Nephron (organoid): ENCODE measurements at regions not wholly inside any gene's neighbourhood (a gene's known extent, or its start where the extent isn't known, plus 50 kb on each side); places are given as distances from the start of the nearest gene placed in this dataset.

Source experiments
- H3K27ac Mint-ChIP-seq, 3 experiments: 2 replicates each; pipeline ENCODE4 v1.8.0; 2020; ENCODE audit warnings: mixed read lengths in 3 of 3, mild to moderate bottlenecking in 2 of 3, moderate library complexity in 1 of 3
- H3K27me3 Mint-ChIP-seq: 2 replicates; pipeline ENCODE4 v1.8.0; 2021; ENCODE audit warnings: low read depth, mild to moderate bottlenecking, moderate library complexity, mixed read lengths
- H3K36me3 Mint-ChIP-seq: 2 replicates; pipeline ENCODE4 v1.8.0; 2020; ENCODE audit warnings: low read depth, mixed read lengths
- H3K4me1 Mint-ChIP-seq: 2 replicates; pipeline ENCODE4 v1.8.0; 2020; ENCODE audit warnings: mixed read lengths
- H3K4me3 Mint-ChIP-seq, 3 experiments: 2 replicates each; pipeline ENCODE4 v1.8.0; 2020; ENCODE audit warnings: mild to moderate bottlenecking in 3 of 3, mixed read lengths in 3 of 3, moderate library complexity in 2 of 3
- H3K9me3 Mint-ChIP-seq: 2 replicates; pipeline ENCODE4 v1.8.0; 2020; ENCODE audit warnings: mixed read lengths
- TF ChIP-seq, protein P1 (sequence below), 3 experiments: fragments of 200-600 bp; sonication (generic); IDR thresholded peaks; one replicate each; pipeline ENCODE4 v1.5.0; 2021; ENCODE audit warnings: antibody characterized with exemption in 3 of 3; ENCODE audit not compliant: unreplicated experiment in 3 of 3

DNA sequence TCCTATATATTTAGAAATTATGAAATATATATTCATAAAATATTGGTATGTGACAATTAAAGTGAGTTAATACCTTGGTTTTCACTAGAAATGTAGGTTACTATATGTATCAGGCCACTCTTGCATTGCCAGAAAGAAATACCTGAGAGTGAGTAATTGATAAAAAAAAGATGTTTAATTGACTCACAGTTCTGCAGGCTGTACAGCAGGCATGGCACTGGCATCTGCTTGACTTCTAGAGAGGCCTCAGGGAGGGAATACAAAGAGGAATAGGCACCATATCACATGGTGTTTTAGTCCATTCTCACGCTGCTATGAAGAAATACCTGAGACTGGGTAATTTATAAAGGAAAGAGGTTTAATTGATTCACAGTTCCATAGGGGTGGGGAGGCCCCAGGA lies 1560.6 kb downstream of the STIM2 start:
- H3K36me3 Mint-ChIP-seq, result no peaks in the 10 kb centered on the region
- no peaks in the 10 kb centered on the region for H3K27me3 Mint-ChIP-seq
- H3K9me3 Mint-ChIP-seq, result no peaks in the 10 kb centered on the region
- H3K4me3 Mint-ChIP-seq, result no peak overlapping the region
- TF ChIP-seq, protein P1, sequence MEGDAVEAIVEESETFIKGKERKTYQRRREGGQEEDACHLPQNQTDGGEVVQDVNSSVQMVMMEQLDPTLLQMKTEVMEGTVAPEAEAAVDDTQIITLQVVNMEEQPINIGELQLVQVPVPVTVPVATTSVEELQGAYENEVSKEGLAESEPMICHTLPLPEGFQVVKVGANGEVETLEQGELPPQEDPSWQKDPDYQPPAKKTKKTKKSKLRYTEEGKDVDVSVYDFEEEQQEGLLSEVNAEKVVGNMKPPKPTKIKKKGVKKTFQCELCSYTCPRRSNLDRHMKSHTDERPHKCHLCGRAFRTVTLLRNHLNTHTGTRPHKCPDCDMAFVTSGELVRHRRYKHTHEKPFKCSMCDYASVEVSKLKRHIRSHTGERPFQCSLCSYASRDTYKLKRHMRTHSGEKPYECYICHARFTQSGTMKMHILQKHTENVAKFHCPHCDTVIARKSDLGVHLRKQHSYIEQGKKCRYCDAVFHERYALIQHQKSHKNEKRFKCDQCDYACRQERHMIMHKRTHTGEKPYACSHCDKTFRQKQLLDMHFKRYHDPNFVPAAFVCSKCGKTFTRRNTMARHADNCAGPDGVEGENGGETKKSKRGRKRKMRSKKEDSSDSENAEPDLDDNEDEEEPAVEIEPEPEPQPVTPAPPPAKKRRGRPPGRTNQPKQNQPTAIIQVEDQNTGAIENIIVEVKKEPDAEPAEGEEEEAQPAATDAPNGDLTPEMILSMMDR (IDR thresholded peaks at IDR 0.05; ENCODE audit: unreplicated experiment in 3 of 3), result no peak
- no peak overlapping the region for H3K27ac Mint-ChIP-seq
- no peaks in the 10 kb centered on the region for H3K4me1 Mint-ChIP-seq

DNA sequence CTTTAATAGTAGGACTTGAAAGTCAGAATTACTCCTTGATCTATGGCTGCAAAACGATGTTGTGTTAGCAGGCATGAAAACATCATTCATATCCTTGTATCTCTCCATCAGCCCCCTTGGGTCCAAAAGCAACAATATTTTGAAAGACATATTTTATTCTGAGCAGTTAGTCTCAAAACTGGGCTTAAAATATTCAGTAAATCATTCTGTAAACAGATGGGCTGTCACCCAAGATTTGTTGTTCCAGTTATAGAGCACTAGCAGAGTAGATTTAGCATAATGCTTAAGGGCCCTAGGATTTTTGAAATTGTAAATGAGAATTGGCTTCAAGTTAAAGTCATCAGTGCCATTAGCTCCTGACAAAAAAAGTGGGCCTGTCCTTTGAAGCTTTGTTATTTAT lies 1565.6 kb downstream of the STIM2 start:
- Mint-ChIP-seq H3K27ac (peak overlapping the region in 1 of 3 experiments; percentile 3), H3K27me3 (no peaks in the 10 kb centered on the region), H3K4me1 (no peaks in the 10 kb centered on the region), H3K9me3 (no peaks in the 10 kb centered on the region), H3K36me3 (no peaks in the 10 kb centered on the region), H3K4me3 (no peak overlapping the region)
- TF ChIP-seq, protein P1 (IDR thresholded peaks at IDR 0.05; ENCODE audit: unreplicated experiment in 3 of 3), result no peak

DNA sequence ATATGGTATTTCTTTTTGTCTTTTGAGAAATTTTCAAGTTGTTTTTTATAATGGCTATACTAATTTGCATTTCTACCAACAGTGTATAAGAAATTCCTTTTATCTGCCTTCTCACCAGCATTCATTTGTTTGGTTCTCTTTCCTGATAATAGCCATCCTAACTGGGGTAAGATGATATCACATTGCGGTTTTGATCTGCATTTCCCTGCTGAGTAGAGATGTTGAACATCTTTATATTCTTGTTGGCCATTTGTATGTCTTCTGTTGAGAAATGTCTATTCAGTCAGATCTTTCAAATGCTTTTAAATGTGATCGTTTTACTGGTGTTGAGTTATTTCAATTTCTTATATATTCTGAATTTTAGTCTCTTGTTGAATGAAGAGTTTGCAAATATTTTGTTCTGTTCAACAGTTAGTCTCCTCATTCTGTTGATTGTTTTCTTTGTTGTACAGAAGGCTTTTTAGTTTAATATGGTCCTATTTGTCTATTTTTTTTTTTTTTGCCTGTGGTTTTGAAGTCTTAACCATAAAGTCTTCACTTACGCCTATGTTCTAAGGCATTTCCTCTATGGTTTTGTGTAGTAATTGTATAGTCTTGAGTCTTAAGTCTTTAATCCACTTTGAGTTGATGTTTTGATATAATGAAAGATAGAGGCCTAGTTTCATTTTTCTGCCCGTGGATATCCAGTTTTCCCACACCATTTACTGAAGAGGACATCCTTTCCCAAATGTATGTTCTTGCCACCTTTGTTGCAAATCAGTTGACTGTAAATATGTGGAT lies 1566.9 kb downstream of the STIM2 start:
- TF ChIP-seq, protein P1 (IDR thresholded peaks at IDR 0.05; ENCODE audit: unreplicated experiment in 3 of 3), result no peak
- no peaks in the 10 kb centered on the region for H3K27me3 Mint-ChIP-seq
- no peaks in the 10 kb centered on the region for H3K4me1 Mint-ChIP-seq
- H3K27ac Mint-ChIP-seq, result no peak overlapping the region
- H3K4me3 Mint-ChIP-seq, result no peak overlapping the region
- H3K9me3 Mint-ChIP-seq, result no peaks in the 10 kb centered on the region
- no peaks in the 10 kb centered on the region for H3K36me3 Mint-ChIP-seq

DNA sequence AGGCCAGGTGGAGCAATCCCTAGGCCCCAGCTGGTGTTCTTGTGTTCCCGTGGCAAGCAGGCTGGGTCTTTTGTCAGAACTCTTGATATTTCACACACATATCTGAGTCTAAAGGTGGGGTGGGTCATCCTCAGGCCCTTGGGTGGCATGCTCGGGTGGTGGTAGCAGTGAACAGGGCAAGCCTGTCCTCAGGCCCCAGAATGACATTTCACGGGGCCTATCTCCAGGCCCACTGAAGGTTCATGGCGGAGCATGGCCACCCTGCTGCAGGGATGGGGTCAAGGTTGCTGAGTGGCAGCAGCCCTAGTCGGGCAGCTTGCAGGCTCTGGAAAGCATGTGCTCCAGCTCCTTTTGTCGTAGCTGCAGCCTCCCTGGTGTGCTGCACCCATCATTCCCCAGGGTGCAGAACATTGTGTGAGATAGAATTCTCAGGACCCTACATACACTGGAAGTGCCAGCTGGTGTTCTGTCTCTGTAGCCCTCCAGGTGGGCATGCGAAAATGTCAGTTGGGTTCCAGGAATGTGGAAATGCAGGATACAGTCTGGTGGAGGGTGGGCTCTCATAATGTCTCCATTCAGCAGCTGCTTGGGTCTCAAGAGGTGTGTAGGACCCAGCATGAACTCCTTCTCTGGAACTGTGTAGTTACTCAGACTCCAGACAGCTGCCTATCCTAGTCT lies 1571.8 kb downstream of the STIM2 start:
- Mint-ChIP-seq H3K9me3 (no peaks in the 10 kb centered on the region), H3K4me1 (peaks cover 14% of the 10 kb centered on the region), H3K27me3 (no peaks in the 10 kb centered on the region), H3K27ac (no peak overlapping the region), H3K4me3 (no peak overlapping the region), H3K36me3 (no peaks in the 10 kb centered on the region)
- TF ChIP-seq, protein P1 (IDR thresholded peaks at IDR 0.05; ENCODE audit: unreplicated experiment in 3 of 3), result no peak

DNA sequence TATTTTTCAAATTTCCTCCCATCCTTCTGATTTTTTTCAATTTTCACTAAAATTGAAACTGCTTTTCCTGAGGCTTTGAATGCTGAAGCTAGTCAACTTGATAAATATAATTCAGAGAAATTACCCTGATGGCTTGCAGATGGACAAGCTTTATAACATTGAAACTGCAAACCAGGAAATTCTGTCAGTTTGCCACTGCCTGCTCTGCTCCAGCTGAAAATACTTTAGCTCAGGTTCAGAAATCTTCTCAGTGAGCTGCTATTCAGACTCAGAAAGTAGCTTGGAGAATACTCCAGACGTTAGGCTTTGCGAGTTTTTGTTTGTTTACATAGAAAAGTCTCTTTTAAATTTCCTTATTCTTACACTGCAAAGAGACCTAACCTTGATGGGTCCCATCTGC lies 1574.7 kb downstream of the STIM2 start:
- Mint-ChIP-seq H3K27me3 (no peaks in the 10 kb centered on the region), H3K9me3 (no peaks in the 10 kb centered on the region), H3K27ac (no peak overlapping the region), H3K36me3 (no peaks in the 10 kb centered on the region), H3K4me1 (peaks cover 14% of the 10 kb centered on the region), H3K4me3 (no peak overlapping the region)
- TF ChIP-seq, protein P1 (IDR thresholded peaks at IDR 0.05; ENCODE audit: unreplicated experiment in 3 of 3), result no peak
